Ascending aorta (tissue), 2 donors: ENCODE measurements at regions not wholly inside any gene's neighbourhood (a gene's known extent, or its start where the extent isn't known, plus 50 kb on each side); places are given as distances from the start of the nearest gene placed in this dataset.

Source experiments
- DNase-seq, 2 donors: peaks; one replicate each; pipeline ENCODE4 v3.0.0-alpha.2; 2019; ENCODE audit warnings: low spot score in 2 of 2
- H3K27ac ChIP-seq, 2 donors: fragments of 200-600 bp; sonication (generic); one replicate each; pipeline ENCODE4 v1.5.1; 2016 to 2017; ENCODE audit warnings: mild to moderate bottlenecking in 1 of 2
- H3K27me3 ChIP-seq: fragments of 200-600 bp; sonication (generic); one replicate; pipeline ENCODE4 v1.5.1; 2017
- H3K36me3 ChIP-seq, 2 donors: fragments of 200-600 bp; sonication (generic); one replicate each; pipeline ENCODE4 v1.5.1; 2016
- H3K4me1 ChIP-seq, 2 donors: fragments of 200-600 bp; sonication (generic); one replicate each; pipeline ENCODE4 v1.5.1; 2016 to 2017; ENCODE audit warnings: mild to moderate bottlenecking in 1 of 2
- H3K4me3 ChIP-seq, 2 donors: fragments of 200-600 bp; sonication (generic); one replicate each; pipeline ENCODE4 v1.5.1; 2016 to 2017; ENCODE audit warnings: mild to moderate bottlenecking in 1 of 2
- H3K9me3 ChIP-seq, 2 donors: fragments of 200-600 bp; sonication (generic); one replicate each; pipeline ENCODE4 v1.5.1; 2016
- intact Hi-C: fragments of 100-400 bp; cut with DNase I; formaldehyde crosslinking; loops from one replicate; pipeline ENCODE4 v1.15.1; 2023
- TF ChIP-seq, protein P1 (sequence below), 3 experiments: fragments of 200-600 bp in 2 of 3; fragments of 450-650 bp in 1 of 3; sonication (generic) in 2 of 3; IDR thresholded peaks; one replicate each; pipeline ENCODE4 v1.5.1; 2016 to 2019; ENCODE audit warnings: antibody characterized with exemption in 3 of 3, mild to moderate bottlenecking in 1 of 3, moderate library complexity in 1 of 3

- no peaks in the 10 kb centered on the region for H3K27me3 ChIP-seq
- intact Hi-C loops = no loop called here
- H3K36me3 ChIP-seq = no peaks in the 10 kb centered on the region
- TF ChIP-seq, protein P1, sequence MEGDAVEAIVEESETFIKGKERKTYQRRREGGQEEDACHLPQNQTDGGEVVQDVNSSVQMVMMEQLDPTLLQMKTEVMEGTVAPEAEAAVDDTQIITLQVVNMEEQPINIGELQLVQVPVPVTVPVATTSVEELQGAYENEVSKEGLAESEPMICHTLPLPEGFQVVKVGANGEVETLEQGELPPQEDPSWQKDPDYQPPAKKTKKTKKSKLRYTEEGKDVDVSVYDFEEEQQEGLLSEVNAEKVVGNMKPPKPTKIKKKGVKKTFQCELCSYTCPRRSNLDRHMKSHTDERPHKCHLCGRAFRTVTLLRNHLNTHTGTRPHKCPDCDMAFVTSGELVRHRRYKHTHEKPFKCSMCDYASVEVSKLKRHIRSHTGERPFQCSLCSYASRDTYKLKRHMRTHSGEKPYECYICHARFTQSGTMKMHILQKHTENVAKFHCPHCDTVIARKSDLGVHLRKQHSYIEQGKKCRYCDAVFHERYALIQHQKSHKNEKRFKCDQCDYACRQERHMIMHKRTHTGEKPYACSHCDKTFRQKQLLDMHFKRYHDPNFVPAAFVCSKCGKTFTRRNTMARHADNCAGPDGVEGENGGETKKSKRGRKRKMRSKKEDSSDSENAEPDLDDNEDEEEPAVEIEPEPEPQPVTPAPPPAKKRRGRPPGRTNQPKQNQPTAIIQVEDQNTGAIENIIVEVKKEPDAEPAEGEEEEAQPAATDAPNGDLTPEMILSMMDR (IDR thresholded peaks at IDR 0.05) = no peak
- H3K4me1 ChIP-seq = no peaks in the 10 kb centered on the region
- H3K27ac ChIP-seq = no peak overlapping the region
- no peak for DNase-seq
- no peaks in the 10 kb centered on the region for H3K9me3 ChIP-seq
- no peak overlapping the region for H3K4me3 ChIP-seq
Measured at GRCh38 chr15:95350908-95351307, 979.6 kb upstream of the NR2F2 start.

DNA sequence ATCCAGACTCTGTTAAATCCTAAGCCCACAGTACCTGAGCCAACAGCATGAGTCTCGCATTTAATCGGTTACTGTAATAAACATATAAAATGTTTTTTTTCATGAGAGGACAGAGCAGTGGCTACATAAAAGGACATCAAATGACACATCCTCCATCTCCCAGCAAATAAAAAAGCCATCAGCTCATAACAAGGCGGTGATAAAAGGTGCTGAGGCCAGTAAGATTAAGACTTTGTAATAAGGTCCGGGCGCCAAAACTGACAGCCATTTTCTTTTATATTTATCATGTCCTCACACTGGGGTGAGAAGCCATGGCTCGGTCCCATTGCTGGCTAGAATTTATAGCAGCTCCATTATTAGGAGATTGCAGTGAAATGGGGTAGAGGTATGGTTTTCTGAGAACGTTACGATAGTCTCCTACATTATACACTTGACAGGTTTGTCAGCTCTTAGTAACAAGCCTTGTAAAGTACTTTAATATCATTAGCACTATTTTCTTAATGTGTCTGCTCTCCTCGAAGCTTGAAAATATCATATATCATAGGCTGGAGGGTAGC lies 977.8 kb upstream of the NR2F2 start:
- H3K4me3 ChIP-seq = no peak overlapping the region
- intact Hi-C loops = no loop called here
- no peaks in the 10 kb centered on the region for H3K36me3 ChIP-seq
- TF ChIP-seq, protein P1 (IDR thresholded peaks at IDR 0.05) = no peak
- H3K9me3 ChIP-seq = no peaks in the 10 kb centered on the region
- DNase-seq = no peak
- no peaks in the 10 kb centered on the region for H3K4me1 ChIP-seq
- no peak overlapping the region for H3K27ac ChIP-seq
- no peaks in the 10 kb centered on the region for H3K27me3 ChIP-seq

- DNase-seq = no peak
- TF ChIP-seq, protein P1 (IDR thresholded peaks at IDR 0.05) = no peak
- intact Hi-C loops = no loop called here
- H3K27ac ChIP-seq = no peak overlapping the region
- H3K27me3 ChIP-seq = no peaks in the 10 kb centered on the region
- no peaks in the 10 kb centered on the region for H3K4me1 ChIP-seq
- no peaks in the 10 kb centered on the region for H3K9me3 ChIP-seq
- H3K36me3 ChIP-seq = no peaks in the 10 kb centered on the region
- no peak overlapping the region for H3K4me3 ChIP-seq
Measured at GRCh38 chr15:95353512-95353911, 977.0 kb upstream of the NR2F2 start.

DNA sequence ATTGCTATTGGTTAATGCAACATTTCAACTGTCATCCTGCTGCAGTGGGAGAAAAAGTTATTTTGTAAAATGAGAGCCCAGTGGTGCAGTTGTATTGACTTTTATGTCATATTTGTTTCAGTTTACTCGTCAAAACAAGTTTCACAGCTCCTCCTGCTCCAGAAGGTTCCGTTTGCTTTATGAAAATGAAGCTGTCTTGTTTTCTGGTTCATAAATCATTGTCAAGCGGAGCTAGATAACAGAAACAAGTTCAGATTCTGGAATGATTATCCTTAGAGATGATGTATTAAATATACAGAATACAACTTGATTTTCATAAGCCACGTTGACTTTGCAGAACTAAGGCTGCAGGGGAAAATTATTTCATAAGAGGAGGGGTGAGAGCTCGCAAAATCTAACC lies 970.5 kb upstream of the NR2F2 start:
- Histone ChIP-seq H3K27me3 (no peaks in the 10 kb centered on the region), H3K9me3 (peaks cover 0 to 7% of the 10 kb centered on the region in 2 donors), H3K4me3 (no peak overlapping the region), H3K4me1 (no peaks in the 10 kb centered on the region), H3K27ac (no peak overlapping the region), H3K36me3 (no peaks in the 10 kb centered on the region)
- intact Hi-C loops = no loop called here
- no peak for DNase-seq
- TF ChIP-seq, protein P1 (IDR thresholded peaks at IDR 0.05) = no peak

DNA sequence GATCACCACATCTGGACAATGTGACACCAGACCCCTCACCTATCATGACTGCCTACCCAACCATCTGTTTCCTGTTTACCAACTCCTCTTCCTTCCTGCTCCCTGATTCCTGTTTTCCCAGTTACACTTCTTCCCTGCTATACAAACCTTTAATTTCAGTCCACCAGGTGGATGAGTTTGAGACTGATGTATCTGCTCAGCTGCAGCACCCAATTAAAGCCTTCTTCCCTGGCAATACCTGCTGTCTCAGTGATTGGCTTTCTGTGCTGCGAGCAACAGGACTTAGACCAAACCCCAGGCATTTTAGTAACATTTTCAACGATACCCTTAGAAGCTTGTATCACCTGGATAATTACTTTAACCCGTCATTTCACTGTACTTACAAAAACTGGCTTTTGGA lies 968.2 kb upstream of the NR2F2 start:
- Histone ChIP-seq H3K4me3 (no peak overlapping the region), H3K27ac (no peak overlapping the region), H3K36me3 (no peaks in the 10 kb centered on the region), H3K9me3 (peaks cover 0 to 7% of the 10 kb centered on the region in 2 donors), H3K4me1 (no peaks in the 10 kb centered on the region), H3K27me3 (no peaks in the 10 kb centered on the region)
- TF ChIP-seq, protein P1 (IDR thresholded peaks at IDR 0.05) = no peak
- intact Hi-C loops = no loop called here
- DNase-seq = no peak

DNA sequence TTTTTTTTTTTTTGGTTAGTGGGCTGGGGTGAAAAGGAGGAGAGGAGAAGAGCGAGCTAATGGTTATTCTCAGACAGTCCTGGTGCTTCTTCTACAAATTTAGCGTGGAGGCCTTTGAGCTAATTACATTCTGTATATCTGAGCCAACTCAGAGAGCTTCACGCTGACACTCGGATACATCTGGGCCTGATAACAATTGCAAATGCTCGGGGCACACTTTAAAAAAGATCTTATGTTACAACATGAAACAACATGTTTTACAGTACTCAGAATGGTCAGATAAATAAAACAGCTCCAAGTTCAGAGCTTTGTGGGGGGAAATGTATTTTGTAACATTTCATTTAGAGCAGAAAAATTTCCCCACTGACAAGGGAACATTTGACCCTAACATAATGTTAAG lies 966.9 kb upstream of the NR2F2 start:
- H3K36me3 ChIP-seq = no peaks in the 10 kb centered on the region
- intact Hi-C loops = no loop called here
- H3K4me3 ChIP-seq = no peak overlapping the region
- H3K27me3 ChIP-seq = no peaks in the 10 kb centered on the region
- H3K27ac ChIP-seq = no peak overlapping the region
- H3K9me3 ChIP-seq = peaks cover 0 to 7% of the 10 kb centered on the region in 2 donors
- TF ChIP-seq, protein P1 (IDR thresholded peaks at IDR 0.05) = no peak
- DNase-seq = no peak
- no peaks in the 10 kb centered on the region for H3K4me1 ChIP-seq
